ENCODE measurements at regions not wholly inside any gene's neighbourhood (a gene's known extent, or its start where the extent isn't known, plus 50 kb on each side); places are given as distances from the start of the nearest gene placed in this dataset.
"Not testable (repeated sequence)": the region's sequence is repeated elsewhere in the genome, so short reads cannot be mapped to it uniquely, and the experiment has no call there.

DNA sequence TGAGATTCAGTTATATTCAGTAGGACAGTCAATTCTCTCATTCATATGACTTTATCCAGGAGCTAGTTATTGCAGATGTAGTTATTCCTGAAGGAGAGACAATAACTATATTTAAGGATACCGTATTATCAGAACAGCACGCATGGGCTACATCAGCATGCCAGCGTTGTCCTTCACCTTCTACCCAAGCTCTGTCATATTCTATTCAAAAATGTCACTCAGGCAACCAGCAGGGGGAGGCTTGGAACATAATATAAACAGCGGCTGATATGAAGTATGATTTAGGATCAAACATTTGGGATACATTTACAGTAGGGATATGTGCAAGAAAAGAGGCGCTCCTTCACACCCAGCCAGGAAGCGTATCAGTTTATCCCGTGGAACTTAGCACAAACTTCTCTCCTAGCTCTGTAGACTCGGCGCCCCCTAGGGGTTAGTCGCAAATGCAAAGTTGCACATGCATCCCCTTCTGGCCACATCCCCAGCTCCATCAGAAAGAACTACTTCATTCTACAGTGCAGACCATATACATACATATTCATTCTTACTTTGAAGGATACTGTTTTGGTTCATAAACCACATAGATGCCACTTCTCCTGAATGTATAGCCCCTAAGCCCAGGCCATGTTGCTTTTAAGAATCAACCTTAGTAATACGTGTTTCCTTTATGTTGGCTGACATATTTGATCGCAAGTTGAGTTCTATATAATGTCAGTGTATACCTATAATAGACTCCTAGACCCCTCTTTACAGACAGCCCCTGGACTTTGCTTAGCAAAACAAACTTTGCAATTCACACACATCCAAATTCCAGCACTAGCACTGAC, 759.4 kb downstream of the ADCYAP1 start:
- peak; percentile 14 for DNase-seq (ENCODE audit: low read depth)

DNA sequence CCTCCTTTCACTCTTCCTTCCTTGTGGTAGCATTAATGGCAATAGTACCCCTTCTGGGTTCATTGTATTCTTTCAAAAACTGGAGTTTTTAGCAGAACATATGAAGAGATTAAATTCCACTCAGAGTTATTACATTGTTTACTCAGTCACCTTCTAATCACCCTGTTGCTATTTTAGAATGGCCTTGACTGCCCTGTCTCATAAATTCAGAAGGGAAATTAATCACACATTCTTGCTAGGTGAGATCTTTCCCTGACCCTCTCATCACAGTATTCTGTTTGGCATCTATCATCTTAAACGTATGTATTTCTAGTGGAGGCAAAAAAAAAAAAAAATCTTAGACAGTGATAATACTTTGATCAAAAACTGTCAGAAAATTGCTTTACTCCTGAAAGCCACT, 760.4 kb downstream of the ADCYAP1 start:
- no peak overlapping the region for H3K4me3 ChIP-seq (ENCODE audit: low read depth, low read length)
- no peak for DNase-seq (ENCODE audit: low read depth)
- TF ChIP-seq CTCF (IDR thresholded peaks at IDR 0.05; ENCODE audit: insufficient read depth, low read depth, low read length) = no peak

More for the DNA sequence above, 759.4 kb downstream of the ADCYAP1 start:
- H3K4me3 ChIP-seq (ENCODE audit: low read depth, low read length) = no peak overlapping the region
- TF ChIP-seq CTCF (IDR thresholded peaks at IDR 0.05; ENCODE audit: insufficient read depth, low read depth, low read length) = peak; percentile 65

DNA sequence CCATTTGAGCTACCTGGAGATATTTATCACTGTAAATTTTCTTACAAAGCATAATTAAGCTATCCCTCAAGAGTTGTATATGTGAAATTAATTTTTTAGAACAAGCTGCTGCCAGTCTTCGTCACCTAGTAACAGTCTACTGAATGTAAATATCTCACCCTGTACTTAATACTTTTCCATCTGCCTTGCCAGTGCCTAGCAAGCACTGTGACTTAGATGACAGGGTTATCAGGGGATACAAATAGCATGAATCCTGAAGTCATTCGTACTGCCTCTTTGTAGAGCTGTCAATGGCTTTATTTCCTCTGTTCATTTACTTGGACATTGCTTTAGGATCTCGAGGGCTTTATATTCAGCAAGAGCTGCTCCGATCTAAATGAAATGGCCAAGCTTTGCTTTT, 763.6 kb downstream of the ADCYAP1 start:
- H3K4me3 ChIP-seq (ENCODE audit: low read depth, low read length) = no peak overlapping the region
- no peak for DNase-seq (ENCODE audit: low read depth)
- no peak for TF ChIP-seq CTCF (IDR thresholded peaks at IDR 0.05; ENCODE audit: insufficient read depth, low read depth, low read length)

DNA sequence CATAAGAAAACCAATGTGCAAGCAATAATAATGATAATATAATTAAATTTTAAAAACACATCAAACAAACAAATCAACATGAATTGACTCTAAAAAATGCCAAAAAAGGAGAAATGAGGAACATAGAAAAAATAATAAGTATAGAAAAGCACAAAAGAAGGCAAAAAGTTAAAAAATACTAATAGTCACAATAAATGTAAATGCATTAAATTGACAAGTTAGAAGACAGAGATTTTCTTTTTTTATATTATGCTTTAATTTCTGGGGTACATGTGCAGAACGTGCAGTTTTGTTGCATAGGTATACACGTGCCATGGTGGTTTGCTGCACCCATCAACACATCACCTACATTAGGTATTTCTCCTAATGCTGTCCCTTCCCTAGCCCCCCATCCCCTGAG, 767.0 kb downstream of the ADCYAP1 start:
- not testable (repeated sequence) for H3K4me3 ChIP-seq (ENCODE audit: low read depth, low read length); DNase-seq (ENCODE audit: low read depth)

GRCh38 chr18:1676387-1676786, 771.7 kb downstream of the ADCYAP1 start:
- H3K4me3 ChIP-seq (ENCODE audit: low read depth, low read length) = no peak overlapping the region
- DNase-seq (ENCODE audit: low read depth) = no peak
- TF ChIP-seq CTCF (IDR thresholded peaks at IDR 0.05; ENCODE audit: insufficient read depth, low read depth, low read length) = no peak

- no peak for DNase-seq (ENCODE audit: low read depth)
- no peak overlapping the region for H3K4me3 ChIP-seq (ENCODE audit: low read depth, low read length)
- no peak for TF ChIP-seq CTCF (IDR thresholded peaks at IDR 0.05; ENCODE audit: insufficient read depth, low read depth, low read length)
Observed at GRCh38 chr18:1680108-1680507, 775.4 kb downstream of the ADCYAP1 start.

DNA sequence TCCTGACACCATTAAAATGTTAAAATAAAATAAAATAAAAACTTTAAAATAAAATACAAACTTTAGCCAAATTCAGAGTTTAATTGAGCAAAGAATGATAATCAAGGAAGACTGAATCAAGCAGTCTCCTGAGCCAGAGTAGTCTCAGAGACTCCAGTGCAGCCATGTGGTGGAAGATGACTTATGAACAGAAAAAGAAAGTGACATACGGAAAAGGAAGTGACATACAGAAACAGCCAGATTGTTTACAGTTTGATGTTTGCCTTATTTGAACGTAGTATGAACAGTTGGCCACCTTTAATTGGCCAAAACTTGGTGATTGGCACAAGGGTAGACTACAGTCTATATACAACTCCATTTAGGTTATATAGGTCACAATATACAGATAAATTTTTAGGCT, 787.2 kb downstream of the ADCYAP1 start:
- H3K4me3 ChIP-seq (ENCODE audit: low read depth, low read length) = no peak overlapping the region
- TF ChIP-seq CTCF (IDR thresholded peaks at IDR 0.05; ENCODE audit: insufficient read depth, low read depth, low read length) = no peak
- no peak for DNase-seq (ENCODE audit: low read depth)

Data from fibroblast of villous mesenchyme (primary cell).